ENCODE measurements at regions not wholly inside any gene's neighbourhood (a gene's known extent, or its start where the extent isn't known, plus 50 kb on each side); places are given as distances from the start of the nearest gene placed in this dataset.

GRCh38 chr9:79040671-79041070 lies 531.1 kb upstream of the TLE4 start:
- no peak for TF ChIP-seq EZH2 (IDR thresholded peaks at IDR 0.05; ENCODE audit: borderline replicate concordance, low read depth, low read length, severe bottlenecking)
- no peak for TF ChIP-seq MYC (IDR thresholded peaks at IDR 0.05; ENCODE audit: low read depth, low read length)
- no peak for TF ChIP-seq FOS (IDR thresholded peaks at IDR 0.05; ENCODE audit: borderline replicate concordance, insufficient read depth, low read length)
- TF ChIP-seq CTCF (IDR thresholded peaks at IDR 0.05; ENCODE audit: extremely low read depth in 1 of 2, insufficient read depth in 1 of 2, low read depth in 1 of 2, low read length in 2 of 2) = no peak
- TF ChIP-seq POLR2A (IDR thresholded peaks at IDR 0.05; ENCODE audit: low read depth, low read length) = no peak
- no peak for TF ChIP-seq GATA2 (IDR thresholded peaks at IDR 0.05; ENCODE audit: insufficient read depth, insufficient read length, low read depth, low read length)
- TF ChIP-seq POLR2AphosphoS5 (IDR thresholded peaks at IDR 0.05; ENCODE audit: insufficient read depth, low read depth, low read length) = no peak
- no peak for TF ChIP-seq JUN (IDR thresholded peaks at IDR 0.05; ENCODE audit: borderline replicate concordance, insufficient read depth, insufficient read length, low read depth)
- no peak for TF ChIP-seq MAX (IDR thresholded peaks at IDR 0.05; ENCODE audit: insufficient read depth, insufficient read length)
- H3K79me2 ChIP-seq (ENCODE audit: control insufficient read depth, insufficient read depth, low read length) = no peaks in the 10 kb centered on the region
- FAIRE-seq (no peak), DNase-seq (ENCODE audit: low read depth, low spot score) (no peak)
- dilution Hi-C loops (cut with MboI; ENCODE audit: extremely low pct_ligation_motif_present, low sequenced_read_pairs) = no loop called here
- no peaks in the 10 kb centered on the region for H3K9me3 ChIP-seq (replicated peaks; ENCODE audit: control insufficient read depth, insufficient read depth, low read length)
- H3K27me3 ChIP-seq (ENCODE audit: control insufficient read depth in 2 of 2, insufficient read depth in 2 of 2, low read length in 2 of 2) = no peaks in the 10 kb centered on the region
- no peaks in the 10 kb centered on the region for H3K9me1 ChIP-seq (replicated peaks; ENCODE audit: control insufficient read depth, extremely low read depth, insufficient read depth, low read length)
- H3K4me1 ChIP-seq (ENCODE audit: control insufficient read depth, extremely low read depth, insufficient read depth, low read length) = no peaks in the 10 kb centered on the region
- no peak overlapping the region for H3K4me2 ChIP-seq (ENCODE audit: insufficient read depth, low read length)
- intact Hi-C loops (cut with micrococcal nuclease) = no loop called here
- no peak overlapping the region for H3K27ac ChIP-seq (ENCODE audit: insufficient read depth, low read depth, low read length)
- H3K4me3 ChIP-seq (replicated peaks in 1 of 3; ENCODE audit: insufficient read depth in 1 of 3, low read depth in 1 of 3, low read length in 3 of 3) = no peak overlapping the region
- H2AFZ ChIP-seq (ENCODE audit: low read depth, low read length) = no peak overlapping the region
- no peaks in the 10 kb centered on the region for H4K20me1 ChIP-seq (replicated peaks; ENCODE audit: control insufficient read depth, extremely low read depth, insufficient read depth, low read length)
- ChIA-PET POLR2A (no interaction called here), CTCF (interaction anchor here (1.6 kb wide), 1 partner anchor 11 kb away, joined by 4 read pairs; no protein-coding TSS in a partner anchor)
- H3K36me3 ChIP-seq (ENCODE audit: control insufficient read depth in 2 of 2, extremely low read depth in 1 of 2, insufficient read depth in 2 of 2, low read length in 2 of 2) = no peaks in the 10 kb centered on the region
- BruUV-seq (replicated peaks) = no TSS peak
- no peak overlapping the region for H3K9ac ChIP-seq (replicated peaks; ENCODE audit: extremely low read depth, insufficient read depth, low read length)
